ENCODE measurements at regions not wholly inside any gene's neighbourhood (a gene's known extent, or its start where the extent isn't known, plus 50 kb on each side); places are given as distances from the start of the nearest gene placed in this dataset.

GRCh38 chr20:60840971-60841370 lies 411.1 kb upstream of the CDH4 start:
- DNase-seq: no peak
- no peaks in the 10 kb centered on the region for H3K4me1 ChIP-seq
- peaks cover 0 to 13% (median 0%) of the 10 kb centered on the region in 3 donors for H3K27me3 ChIP-seq
- H3K27ac ChIP-seq: no peak overlapping the region
- H3K4me3 ChIP-seq: no peak overlapping the region
- 56 to 83% (median 79%) methylated on average over 3 of the region's 3 CpGs for WGBS, 5 donors
- H3K9me3 ChIP-seq: no peaks in the 10 kb centered on the region
- intact Hi-C loops (cut with DNase I; ENCODE audit: low total_unique reads): no loop called here
- H3K36me3 ChIP-seq: no peaks in the 10 kb centered on the region
- TF ChIP-seq EP300 (IDR thresholded peaks at IDR 0.05) (no peak), POLR2AphosphoS5 (IDR thresholded peaks at IDR 0.05) (no peak), POLR2A (IDR thresholded peaks at IDR 0.05) (no peak), CTCF (IDR thresholded peaks at IDR 0.05) (no peak)

DNA sequence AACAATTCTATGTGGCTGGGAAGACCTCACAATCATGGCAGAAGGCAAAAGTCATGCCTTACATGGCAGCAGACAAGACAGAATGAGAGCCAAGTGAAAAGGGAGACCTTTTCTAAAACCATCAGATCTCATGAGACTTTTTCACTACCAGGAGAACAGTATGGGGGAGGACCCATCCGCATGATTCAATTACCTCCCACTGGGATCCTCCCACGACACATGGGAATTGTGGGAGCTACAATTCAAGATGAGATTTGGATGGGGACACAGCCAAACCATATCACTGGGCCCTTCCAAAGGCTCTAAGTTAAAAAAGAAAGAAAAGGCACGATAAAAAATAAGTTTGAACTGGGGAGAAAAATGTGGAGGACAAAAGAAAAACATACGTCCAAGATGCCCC lies 406.9 kb upstream of the CDH4 start:
- no peak overlapping the region for H3K27ac ChIP-seq
- no peaks in the 10 kb centered on the region for H3K9me3 ChIP-seq
- peaks cover 0 to 24% (median 0%) of the 10 kb centered on the region in 3 donors for H3K27me3 ChIP-seq
- intact Hi-C loops (cut with DNase I; ENCODE audit: low total_unique reads): no loop called here
- no peaks in the 10 kb centered on the region for H3K4me1 ChIP-seq
- no peak for DNase-seq
- TF ChIP-seq CTCF (IDR thresholded peaks at IDR 0.05) (no peak), POLR2AphosphoS5 (IDR thresholded peaks at IDR 0.05) (no peak), POLR2A (IDR thresholded peaks at IDR 0.05) (no peak)
- 76 to 88% (median 82%) methylated on average over 4 of the region's 4 CpGs for WGBS, 5 donors
- H3K4me3 ChIP-seq: no peak overlapping the region
- H3K36me3 ChIP-seq: no peaks in the 10 kb centered on the region

GRCh38 chr20:60851826-60852704 lies 400.0 kb upstream of the CDH4 start:
- TF ChIP-seq POLR2AphosphoS5 (IDR thresholded peaks at IDR 0.05): no peak
- TF ChIP-seq CTCF (IDR thresholded peaks at IDR 0.05): peak in 1 of 7 experiments; percentile 5
- Histone ChIP-seq H3K36me3 (no peaks in the 10 kb centered on the region), H3K27ac (no peak overlapping the region), H3K27me3 (peaks cover 0 to 8% (median 0%) of the 10 kb centered on the region in 3 donors), H3K4me3 (no peak overlapping the region), H3K4me1 (no peaks in the 10 kb centered on the region), H3K9me3 (peaks cover 0 to 19% (median 12%) of the 10 kb centered on the region in 4 donors)
- intact Hi-C loops (cut with DNase I; ENCODE audit: low total_unique reads): no loop called here
- WGBS, 5 donors: 37 to 45% (median 42%) methylated on average over 9 of the region's 9 CpGs
- DNase-seq: peak in 1 of 2 donors; percentile 47

DNA sequence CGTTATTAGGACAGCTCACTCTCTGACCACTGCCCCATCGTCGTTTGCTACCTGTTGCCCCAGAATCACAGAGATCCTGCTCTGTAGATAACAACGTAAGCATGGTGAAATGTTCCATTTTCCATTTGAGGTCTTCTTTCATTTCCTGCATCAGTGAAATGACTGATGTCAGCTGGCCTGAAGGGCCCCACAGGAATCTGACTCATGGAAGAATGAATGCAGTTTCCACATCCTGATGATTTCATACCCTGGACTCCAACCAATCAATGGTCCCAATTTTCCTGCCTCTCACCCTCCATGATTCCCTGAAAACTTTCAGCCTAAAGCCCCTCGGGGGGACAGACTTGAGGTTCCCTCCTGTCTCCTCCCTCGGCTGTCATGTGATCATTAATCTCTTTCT lies 394.4 kb upstream of the CDH4 start:
- WGBS, 5 donors: 61 to 71% (median 65%) methylated on average over 6 of the region's 6 CpGs
- Histone ChIP-seq H3K4me3 (no peak overlapping the region), H3K4me1 (no peaks in the 10 kb centered on the region), H3K9me3 (peaks cover 0 to 18% (median 13%) of the 10 kb centered on the region in 4 donors), H3K36me3 (no peaks in the 10 kb centered on the region), H3K27ac (no peak overlapping the region), H3K27me3 (peaks cover 0 to 9% (median 0%) of the 10 kb centered on the region in 3 donors)
- DNase-seq: no peak
- intact Hi-C loops (cut with DNase I; ENCODE audit: low total_unique reads): no loop called here
- no peak for TF ChIP-seq EP300 (IDR thresholded peaks at IDR 0.05)
- TF ChIP-seq POLR2AphosphoS5 (IDR thresholded peaks at IDR 0.05): no peak
- no peak for TF ChIP-seq POLR2A (IDR thresholded peaks at IDR 0.05)
- TF ChIP-seq CTCF (IDR thresholded peaks at IDR 0.05): no peak

Data from stomach (tissue), 8 donors.